Activated gamma-delta T cell treated with anti-CD3 and anti-CD28 coated beads, Interleukin-2, amount 50 U/mL, for 16 hours (primary cell): ENCODE measurements at regions not wholly inside any gene's neighbourhood (a gene's known extent, or its start where the extent isn't known, plus 50 kb on each side); places are given as distances from the start of the nearest gene placed in this dataset.
"Not testable (repeated sequence)": the region's sequence is repeated elsewhere in the genome, so short reads cannot be mapped to it uniquely, and the experiment has no call there.

ENCODE experiments used
- DNase-seq: peaks from one replicate; pipeline ENCODE4 v3.0.0-alpha.2; 2020; ENCODE audit warnings: low read depth

DNA sequence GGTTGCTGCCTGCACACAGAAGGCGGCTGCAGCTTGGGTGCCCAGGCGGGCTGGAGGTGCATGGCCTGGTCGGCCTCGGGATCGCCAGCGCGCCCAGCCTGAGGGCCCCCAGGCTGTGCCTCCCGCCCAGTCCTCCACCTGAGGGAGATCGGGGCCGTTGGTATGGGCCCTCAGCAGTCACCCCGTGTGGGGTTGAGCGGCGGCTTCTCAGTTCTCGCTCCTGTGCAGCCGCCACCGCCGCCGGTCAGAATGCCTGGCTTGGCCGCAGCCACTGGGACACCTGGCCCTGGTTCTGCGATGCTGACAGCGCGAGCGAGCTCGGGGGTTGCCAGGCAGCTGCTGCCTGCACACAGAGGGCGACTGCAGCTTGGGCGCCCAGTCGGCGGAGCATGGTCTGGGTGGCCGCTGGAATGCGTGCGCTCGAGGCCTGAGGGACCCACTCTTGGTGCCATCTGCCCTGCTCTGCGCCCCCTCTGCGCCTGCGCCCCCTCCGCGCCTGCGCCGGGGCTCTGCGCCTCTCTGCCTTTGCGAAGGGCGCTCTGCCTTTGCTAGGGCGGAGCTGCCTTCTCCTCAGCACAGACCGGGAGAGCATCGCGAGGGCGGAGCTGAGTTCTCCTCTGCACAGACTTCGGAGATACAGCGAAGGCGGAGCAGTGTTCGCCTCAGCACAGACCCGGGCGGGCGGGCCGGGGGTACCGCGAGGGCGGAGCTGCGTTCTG lies 84.6 kb upstream of the ZNG1F start:
- DNase-seq, result peak; percentile 64

DNA sequence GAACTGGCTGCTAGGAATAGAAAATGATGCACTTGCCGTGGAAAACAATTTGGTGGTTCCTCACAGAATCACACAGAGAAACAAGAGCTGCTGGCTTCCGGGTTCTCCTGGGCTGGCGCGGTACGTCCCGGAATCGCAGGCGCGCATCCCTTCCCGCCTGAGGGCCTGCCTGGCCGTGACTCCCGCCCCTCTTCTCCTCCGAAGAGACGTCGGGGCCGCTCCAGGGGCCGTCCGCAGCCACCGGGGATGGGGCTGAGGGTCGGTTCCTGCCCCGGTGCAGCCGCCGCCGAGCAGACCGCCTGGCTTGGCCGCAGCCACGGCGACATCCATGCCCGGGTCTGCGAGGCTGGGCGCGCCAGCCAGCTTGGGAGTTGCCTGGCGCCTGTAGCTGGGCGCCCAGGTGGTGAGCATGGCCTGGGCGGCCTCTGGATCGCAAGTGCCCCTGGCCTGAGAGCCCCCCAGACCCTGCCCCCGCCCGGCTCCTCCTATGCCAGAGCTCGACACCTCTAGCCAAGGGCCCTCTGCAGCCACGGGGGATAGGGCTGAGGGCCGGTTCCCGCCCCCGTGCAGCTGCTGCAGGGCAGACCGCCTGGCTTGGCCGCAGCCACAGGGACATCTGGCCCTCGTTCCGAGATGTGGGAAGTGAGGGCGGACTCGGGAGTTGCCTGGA lies 83.9 kb upstream of the ZNG1F start:
- peak; percentile 11 for DNase-seq

DNA sequence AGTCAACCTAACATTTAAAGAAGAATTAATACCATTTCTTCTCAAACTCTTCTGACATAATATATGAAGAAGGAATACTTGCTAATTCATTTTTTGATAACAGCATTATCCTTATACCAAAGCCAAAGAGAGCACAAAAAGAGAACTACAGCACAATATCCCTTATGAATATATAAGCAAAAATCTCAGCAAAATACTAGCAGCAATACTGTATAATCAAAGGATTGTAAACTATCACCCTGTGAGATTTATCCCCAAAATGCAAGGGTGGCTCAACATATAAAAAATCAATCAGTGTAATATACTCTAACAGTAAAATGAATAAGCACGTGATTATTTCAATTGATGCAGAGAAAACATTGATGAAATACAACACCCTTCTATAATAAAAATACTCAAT lies 81.9 kb upstream of the ZNG1F start:
- not testable (repeated sequence) for DNase-seq

DNA sequence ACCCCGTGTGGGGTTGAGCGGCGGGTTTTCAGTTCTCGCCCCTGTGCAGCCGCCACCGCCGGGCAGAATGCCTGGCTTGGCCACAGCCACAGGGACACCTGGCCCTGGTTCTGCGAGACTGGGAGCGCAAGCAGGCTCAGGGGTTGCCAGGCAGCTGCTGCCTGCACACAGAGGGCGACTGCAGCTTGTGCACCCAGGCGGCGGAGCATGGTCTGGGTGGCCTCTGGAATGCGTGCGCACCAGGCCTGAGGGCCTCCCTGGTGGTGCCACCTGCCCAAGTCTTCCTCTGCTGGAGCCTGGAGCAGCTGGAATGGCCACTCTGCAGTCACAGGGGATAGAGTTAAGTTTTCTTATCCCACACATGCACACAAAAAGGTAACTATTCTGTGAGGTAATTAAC lies 80.4 kb upstream of the ZNG1F start:
- DNase-seq, result not testable (repeated sequence)

DNA sequence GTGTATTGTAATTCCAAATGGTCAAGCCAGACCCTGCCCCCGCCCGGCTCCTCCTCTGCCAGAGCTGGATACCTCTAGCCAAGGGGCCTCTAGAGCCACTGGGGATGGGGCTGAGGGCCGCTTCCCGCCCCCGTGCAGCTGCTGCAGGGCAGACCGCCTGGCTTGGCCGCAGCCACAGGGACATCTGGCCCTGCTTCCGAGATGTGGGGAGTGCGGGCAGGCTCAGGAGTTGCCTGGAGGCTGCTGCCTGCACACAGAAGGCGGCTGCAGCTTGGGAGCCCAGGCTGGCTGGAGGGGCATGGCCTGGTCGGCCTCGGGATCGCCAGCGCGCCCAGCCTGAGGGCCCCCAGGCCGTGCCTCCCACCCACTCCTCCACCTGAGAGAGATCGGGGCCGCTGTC lies 79.9 kb upstream of the ZNG1F start:
- not testable (repeated sequence) for DNase-seq

DNA sequence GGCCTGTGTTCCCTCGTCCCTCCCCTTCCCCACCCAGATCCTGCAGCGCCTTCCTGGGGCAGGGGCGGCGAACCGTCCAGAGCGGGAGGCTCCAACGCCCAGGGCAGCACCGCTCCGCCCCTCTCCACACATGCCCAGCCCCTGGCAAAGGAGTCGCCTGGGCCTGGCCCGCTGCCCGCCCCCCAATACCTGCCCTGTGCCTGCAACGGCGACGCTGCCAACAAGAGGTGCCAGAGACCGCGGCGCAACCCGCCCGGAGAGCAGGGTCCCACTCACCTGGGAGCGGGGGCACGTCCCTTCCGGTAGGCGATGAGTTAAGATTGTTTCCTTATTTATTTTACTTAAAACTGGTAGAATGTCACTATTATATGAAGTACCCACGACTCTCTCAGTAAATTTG lies 77.5 kb upstream of the ZNG1F start:
- DNase-seq, result not testable (repeated sequence)

DNA sequence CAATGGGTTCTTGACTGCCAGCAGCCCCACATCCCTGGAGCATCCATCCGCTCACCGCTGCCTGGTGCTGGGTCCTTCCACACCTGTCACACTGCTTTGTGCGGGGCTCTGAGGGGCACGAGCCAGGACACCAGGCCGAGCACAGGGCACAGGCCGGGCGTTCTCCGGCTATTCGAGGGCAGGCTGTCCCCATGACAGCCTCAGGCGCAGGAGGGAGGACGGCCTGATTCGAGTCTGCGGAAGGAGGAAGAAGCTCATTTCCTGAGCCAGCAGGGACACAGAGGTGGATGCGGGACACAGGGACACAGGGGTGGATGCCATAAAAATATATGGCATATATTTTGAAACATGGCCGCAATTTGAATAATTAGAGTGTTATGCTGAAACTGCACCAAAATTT lies 76.9 kb upstream of the ZNG1F start:
- DNase-seq, result not testable (repeated sequence)

DNA sequence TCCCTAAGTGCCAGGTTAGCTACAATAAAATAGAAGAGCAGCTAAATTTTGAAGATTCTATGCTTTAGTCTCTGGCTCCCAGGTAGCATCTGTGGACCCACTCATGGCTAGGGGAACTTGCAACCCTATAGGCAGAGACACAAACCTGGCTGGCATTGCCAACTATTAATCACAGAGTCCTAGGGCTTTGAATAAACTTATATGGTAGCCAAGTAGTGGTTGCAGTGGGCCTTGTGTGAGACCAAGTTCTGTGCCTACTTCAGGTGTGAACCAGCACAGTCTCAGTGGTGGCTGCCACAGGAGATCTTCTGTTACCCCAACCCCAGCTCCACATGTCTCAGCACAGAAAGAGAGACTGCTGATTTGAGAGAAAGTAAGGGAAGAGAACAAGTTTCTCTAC lies 62.9 kb upstream of the ZNG1F start:
- DNase-seq, result not testable (repeated sequence)

DNA sequence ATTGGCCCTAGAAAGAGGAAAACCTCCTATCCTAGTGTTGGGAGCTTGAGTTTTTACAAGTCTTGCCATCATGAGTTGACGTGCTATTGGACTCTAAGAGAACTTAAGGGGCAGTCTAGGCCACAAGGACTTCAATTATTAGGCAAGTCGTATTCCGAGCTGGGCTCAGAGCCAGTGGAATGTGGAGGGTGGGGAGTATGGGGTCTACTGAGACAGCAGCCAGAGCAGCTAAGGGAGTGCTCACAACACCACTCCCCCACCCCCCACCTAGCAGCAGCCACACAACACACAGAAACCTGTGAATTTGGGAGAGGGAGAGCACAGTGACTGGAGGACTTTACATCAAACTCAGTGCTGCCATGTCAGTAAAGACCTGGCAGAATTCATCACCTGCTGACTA lies 62.0 kb upstream of the ZNG1F start:
- DNase-seq, result not testable (repeated sequence)

DNA sequence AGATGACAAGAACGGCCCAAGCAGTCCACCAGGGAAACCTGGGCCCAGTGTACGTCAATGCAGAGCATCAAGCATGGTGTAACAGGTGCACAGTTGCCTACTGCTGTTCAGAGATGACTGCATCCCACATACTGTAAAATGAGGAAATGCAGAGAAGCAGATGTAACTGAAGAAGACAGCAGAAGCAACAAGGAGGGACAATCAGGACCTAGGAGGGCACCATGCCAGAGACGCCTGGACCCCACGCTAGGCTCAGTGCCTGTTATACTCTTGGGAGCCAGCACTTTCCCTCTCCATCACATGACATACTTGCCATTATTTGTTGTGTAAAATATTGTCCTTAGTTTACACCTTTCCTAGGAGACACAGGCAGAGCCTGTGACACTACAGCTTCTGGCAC lies 57.6 kb upstream of the ZNG1F start:
- DNase-seq, result not testable (repeated sequence)
